GM18858 (cell line): ENCODE measurements at regions not wholly inside any gene's neighbourhood (a gene's known extent, or its start where the extent isn't known, plus 50 kb on each side); places are given as distances from the start of the nearest gene placed in this dataset.
"Not testable (repeated sequence)": the region's sequence is repeated elsewhere in the genome, so short reads cannot be mapped to it uniquely, and the experiment has no call there.

Experiments used
- ATAC-seq: cut with Tn5 transposase; IDR thresholded peaks from one replicate; pipeline ENCODE4 v1.9.1; 2021; ENCODE audit not compliant: unreplicated experiment

- no peak for ATAC-seq
These were observed 268.0 kb upstream of the PROK2 start for GRCh38 chr3:72052841-72053409.

GRCh38 chr3:72050771-72051170 is 265.8 kb upstream of the PROK2 start:
- no peak for ATAC-seq

- ATAC-seq = no peak
These were observed 265.2 kb upstream of the PROK2 start for GRCh38 chr3:72050048-72050632.

DNA sequence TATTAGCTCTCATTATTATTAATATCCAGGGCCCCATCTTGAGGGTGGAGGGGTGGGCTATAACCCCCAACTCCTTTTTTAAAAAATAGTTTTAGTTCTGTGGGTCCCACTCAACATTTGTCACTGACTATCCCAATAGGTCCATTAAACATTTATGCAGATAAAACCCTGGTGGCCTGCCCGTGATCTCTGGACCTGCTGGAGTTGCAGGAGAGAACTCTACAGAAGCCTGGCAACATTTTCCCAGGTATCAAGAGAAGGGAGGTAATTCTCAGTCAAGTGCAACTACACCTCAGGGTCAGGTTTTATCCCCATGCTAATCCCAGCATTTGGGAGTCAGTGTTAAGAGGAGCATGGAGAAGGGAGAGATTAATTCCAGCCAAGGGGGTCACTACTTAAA is 264.4 kb upstream of the PROK2 start:
- no peak for ATAC-seq

DNA sequence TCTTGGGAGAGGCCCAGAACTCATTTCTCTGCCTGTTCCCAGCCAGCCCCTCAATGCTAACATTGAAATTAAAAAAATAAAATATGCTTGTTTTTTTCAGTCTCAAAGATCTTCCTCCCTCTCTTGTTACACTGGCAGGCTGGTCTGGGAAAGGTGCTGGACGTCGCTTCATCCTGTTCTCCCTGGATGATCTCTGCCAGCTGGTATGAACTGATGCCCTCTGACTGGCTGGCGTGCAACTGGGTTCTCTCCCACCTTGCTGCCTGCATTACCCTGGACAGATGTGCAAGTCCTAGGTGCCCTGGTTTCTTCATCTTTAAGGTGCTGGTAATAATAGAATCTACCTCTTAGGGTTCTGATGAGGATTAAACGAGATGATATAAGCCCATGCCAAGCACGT is 263.9 kb upstream of the PROK2 start:
- no peak for ATAC-seq

- no peak for ATAC-seq
These were observed 262.4 kb upstream of the PROK2 start for GRCh38 chr3:72047221-72047871.

- ATAC-seq = no peak
These were observed 259.4 kb upstream of the PROK2 start for GRCh38 chr3:72044231-72044855.

GRCh38 chr3:72043204-72044133 is 258.5 kb upstream of the PROK2 start:
- no peak for ATAC-seq

GRCh38 chr3:72042397-72043203 is 257.7 kb upstream of the PROK2 start:
- no peak for ATAC-seq

DNA sequence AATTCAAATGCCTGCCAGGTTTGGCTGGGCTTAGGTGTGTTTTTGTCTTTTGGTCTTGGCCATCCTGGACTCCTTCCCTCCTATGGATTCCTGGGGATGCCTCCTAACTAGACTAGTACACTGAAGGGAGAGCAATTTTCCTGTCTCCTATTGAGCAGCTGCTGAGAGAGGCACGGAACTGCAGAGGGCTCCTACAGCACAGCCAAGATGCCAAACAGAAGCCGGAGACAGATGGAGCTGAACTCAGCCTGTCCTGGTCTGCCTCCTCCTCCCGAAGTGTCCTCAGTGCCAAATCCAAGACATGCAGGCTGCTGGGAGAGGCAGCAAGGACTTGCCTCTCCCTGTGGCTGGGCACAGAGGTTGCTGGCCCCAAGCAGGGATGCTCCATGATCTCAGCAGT is 256.6 kb upstream of the PROK2 start:
- no peak for ATAC-seq

GRCh38 chr3:72041076-72041475 is 256.1 kb upstream of the PROK2 start:
- ATAC-seq = no peak

DNA sequence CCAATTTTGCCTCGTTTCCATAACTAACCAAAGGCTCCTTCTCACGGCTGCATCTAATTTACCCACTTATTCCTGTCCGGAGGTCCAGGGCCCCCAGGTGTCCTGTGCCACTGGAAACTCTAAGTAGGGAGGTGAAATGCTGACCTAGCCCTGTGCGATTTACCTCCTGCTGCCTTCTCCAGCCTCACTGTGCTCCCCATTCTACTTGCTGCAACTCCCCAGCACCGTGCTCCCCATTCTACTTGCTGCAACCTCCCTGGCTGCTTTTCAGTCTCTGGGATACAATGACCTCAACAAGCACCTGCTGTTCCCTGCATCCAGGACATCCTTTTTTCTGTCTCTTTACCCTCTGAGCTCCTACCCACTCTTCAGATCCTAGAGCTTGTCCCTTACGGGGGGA is 254.7 kb upstream of the PROK2 start:
- no peak for ATAC-seq

DNA sequence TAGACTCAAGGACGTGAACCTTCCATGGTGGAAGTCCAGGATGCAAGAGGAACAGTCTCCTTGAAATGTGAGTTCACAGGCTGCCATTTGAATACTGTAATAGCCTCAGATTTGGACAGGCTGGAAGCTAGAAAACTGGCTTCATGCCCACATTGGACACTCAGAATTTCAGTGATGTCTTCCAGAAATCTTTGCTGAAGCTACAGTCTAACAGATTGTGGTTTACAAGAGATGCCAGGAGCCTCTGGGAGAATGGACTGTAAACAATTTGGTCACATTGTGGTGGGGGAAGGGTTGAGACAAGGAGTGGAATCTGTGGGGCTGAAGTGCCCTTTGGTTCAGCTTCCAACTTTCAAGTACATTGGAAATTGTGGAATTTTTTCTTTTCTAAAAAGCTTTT is 252.0 kb upstream of the PROK2 start:
- no peak for ATAC-seq

DNA sequence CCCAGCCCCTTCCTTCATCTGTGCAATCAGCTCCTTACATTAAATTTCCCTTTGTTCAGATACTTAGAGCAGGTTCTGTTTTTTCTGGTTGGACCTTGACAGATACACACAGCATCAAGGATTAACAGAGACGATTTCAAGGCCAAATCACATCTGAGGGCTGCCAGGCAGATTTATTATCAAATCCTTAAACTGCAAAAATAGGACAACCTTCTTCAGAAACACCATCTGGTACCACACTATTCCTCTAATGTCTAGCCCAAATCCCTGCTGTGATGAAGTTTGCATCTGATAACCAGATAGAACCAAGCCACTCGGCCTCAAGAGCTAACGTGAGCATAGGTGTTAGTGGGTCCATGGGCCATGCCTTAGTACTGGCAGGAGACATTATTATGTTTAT is 250.7 kb upstream of the PROK2 start:
- ATAC-seq = no peak

DNA sequence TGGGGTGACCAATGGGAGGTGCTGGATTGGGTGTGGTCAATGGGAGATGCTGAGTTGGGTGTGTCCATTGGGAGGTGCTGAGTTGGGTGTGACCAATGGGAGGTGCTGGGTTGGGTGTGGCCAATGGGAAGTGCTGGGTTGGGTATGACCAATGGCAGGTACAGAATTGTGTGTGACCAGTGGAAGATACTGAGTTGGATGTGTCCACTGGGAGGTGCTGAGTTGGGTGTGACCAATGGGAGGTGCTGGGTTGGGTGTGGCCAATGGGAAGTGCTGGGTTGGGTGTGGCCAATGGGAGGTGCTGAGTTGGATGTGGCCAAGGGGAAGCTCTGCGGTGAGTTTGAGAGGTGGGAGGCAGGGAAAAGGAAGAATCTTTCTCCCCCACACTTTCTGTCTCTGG is 250.0 kb upstream of the PROK2 start:
- no peak for ATAC-seq

DNA sequence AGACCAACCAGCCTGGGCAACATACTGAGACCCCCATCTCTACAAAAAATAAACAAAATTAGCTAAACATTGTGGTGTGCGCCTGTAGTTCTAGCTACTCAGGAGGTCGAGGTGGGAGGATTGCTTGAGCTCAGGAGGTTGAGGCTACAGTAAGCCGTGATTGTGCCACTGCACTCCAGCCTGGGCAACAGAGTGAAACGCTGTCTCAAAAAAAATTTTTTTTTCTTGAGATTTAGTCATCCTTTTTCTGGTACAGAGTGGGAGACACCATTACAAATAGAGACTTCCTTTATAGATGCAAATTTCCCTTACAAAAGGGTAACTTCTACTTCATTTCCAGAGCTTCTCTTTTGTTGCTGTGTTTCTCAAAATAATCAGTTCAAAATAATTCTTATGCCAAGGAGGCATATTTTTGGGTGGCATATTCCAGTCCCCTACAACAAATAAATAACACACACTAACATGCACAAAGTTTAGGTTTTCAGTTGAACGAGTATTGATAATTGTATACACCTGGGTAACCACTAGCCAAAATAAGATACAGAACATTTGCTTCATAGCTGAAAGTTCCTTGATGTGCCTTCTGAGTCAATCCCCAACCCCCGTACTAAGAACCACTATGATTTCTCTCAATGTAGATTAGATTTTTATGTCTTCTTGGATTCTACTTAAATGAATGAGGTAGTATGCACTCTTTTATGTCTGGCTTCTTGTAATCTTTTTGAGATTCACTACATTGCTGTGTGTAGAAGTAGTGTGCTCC is 248.9 kb upstream of the PROK2 start:
- no peak for ATAC-seq

DNA sequence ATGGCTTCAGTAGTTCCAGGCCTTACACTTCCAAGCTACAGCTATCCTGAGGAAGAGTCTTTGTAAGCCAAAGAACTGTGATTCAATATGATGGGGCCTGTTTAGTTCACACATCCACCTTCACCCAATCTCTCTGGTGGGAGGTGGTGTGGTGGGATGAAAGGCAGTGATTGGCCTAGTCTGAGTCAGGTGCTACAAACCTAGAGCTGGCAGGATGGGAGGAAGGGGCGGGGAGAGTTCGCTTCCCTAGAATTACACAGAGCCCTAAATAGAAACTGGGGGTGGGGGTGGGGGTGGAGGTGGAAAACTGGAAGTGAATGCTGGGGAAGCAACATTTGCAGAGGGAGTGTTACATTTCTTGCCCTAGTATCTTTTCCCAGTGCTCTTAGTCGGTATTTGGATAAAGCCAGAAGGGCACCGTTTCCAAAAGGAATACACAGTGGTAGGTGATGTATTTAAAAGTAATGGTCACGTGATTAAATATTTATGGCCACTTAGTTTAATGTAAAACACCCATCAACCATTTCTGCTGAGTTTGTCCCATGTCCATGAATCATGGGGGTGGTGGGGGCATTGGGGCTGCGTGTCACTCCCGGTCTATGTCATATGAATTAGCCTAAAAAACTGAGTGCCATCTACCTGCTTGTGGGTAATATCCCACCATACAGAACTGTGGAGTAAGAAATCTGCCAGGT is 247.6 kb upstream of the PROK2 start:
- ATAC-seq = no peak

DNA sequence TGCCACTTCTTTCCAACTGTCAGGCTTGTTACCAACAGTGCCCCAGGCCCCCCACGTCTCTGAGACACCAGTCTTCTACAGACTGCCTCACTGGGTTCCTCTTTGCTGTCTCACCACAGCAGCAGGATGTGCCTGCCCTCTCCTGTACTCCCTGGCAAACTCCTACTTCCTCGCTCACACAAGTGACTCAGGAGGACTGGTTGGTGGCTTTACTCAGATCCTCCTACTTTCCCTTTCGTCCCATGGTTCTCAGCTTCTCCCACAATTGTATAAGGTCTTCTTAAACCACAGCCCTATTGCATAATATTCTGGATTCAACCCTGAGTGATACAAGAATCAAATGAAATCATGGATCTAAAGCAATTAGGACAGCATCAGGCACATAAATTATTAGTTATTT is 246.6 kb upstream of the PROK2 start:
- ATAC-seq = no peak

DNA sequence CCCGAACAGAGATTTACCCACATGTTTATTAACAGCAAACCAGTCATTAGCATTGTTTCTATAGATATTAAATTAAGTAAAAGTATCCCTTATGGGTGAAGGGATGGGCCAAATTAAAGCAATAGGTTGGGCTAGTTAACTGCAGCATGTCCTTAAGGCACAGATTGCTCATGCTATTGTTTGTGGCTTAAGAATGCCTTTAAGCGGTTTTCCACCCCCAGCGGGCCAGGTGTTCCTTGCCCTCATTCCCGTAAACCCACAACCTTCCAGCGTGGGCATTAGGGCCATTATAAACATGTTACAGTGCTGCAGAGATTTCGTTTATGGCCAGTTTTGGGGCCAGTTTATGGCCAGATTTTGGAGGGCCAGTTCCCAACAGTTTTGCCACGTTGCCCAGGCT is 245.3 kb upstream of the PROK2 start:
- not testable (repeated sequence) for ATAC-seq
